MM.1S (cell line): ENCODE measurements at regions not wholly inside any gene's neighbourhood (a gene's known extent, or its start where the extent isn't known, plus 50 kb on each side); places are given as distances from the start of the nearest gene placed in this dataset.

ENCODE experiments used
- DNase-seq: peaks from one replicate; pipeline ENCODE4 v3.0.0-alpha.2; 2015
- H2AFZ ChIP-seq: fragments of 300-600 bp; sonication (generic); 2 replicates; pipeline ENCODE4 v1.6.0; 2016; ENCODE audit warnings: antibody characterized with exemption, low read length
- H3F3A ChIP-seq: fragments of 300-600 bp; sonication (generic); 2 replicates; pipeline ENCODE4 v1.6.1; 2016; ENCODE audit warnings: mild to moderate bottlenecking, antibody characterized with exemption, low read length, moderate library complexity, mixed read lengths; ENCODE audit not compliant: insufficient read depth
- H3K27ac ChIP-seq: fragments of 300-600 bp; sonication (generic); 2 replicates; pipeline ENCODE4 v1.5.1; 2016; ENCODE audit warnings: mild to moderate bottlenecking, low read length
- H3K27me3 ChIP-seq: fragments of 300-600 bp; sonication (generic); replicated peaks from 2 replicates; pipeline ENCODE4 v1.6.0; 2016; ENCODE audit warnings: low read length; ENCODE audit not compliant: insufficient read depth
- H3K36me3 ChIP-seq: fragments of 300-600 bp; sonication (generic); replicated peaks from 2 replicates; pipeline ENCODE4 v1.6.1; 2016; ENCODE audit warnings: mild to moderate bottlenecking, low read length, mixed read lengths; ENCODE audit not compliant: insufficient read depth
- H3K4me1 ChIP-seq: fragments of 300-600 bp; sonication (generic); 2 replicates; pipeline ENCODE4 v1.6.1; 2016; ENCODE audit warnings: low read length, mixed read lengths
- H3K4me2 ChIP-seq: fragments of 300-600 bp; sonication (generic); 2 replicates; pipeline ENCODE4 v1.6.0; 2016; ENCODE audit warnings: low read depth, low read length
- H3K4me3 ChIP-seq: fragments of 300-600 bp; sonication (generic); 2 replicates; pipeline ENCODE4 v1.5.1; 2016; ENCODE audit warnings: low read length, mixed read lengths
- H3K79me2 ChIP-seq: fragments of 300-600 bp; sonication (generic); 2 replicates; pipeline ENCODE4 v1.6.1; 2016; ENCODE audit warnings: mixed run types, low read length, mixed read lengths
- H3K9ac ChIP-seq: fragments of 300-600 bp; sonication (generic); 2 replicates; pipeline ENCODE4 v1.6.1; 2016; ENCODE audit warnings: low read length, mixed read lengths
- H3K9me2 ChIP-seq: fragments of 300-600 bp; sonication (generic); replicated peaks from 2 replicates; pipeline ENCODE4 v1.6.1; 2016; ENCODE audit warnings: mild to moderate bottlenecking, low read length, mixed read lengths; ENCODE audit not compliant: insufficient read depth
- H3K9me3 ChIP-seq: fragments of 300-600 bp; sonication (generic); replicated peaks from 2 replicates; pipeline ENCODE4 v1.6.1; 2016; ENCODE audit warnings: mild to moderate bottlenecking, low read length, mixed read lengths; ENCODE audit not compliant: insufficient read depth
- H4K20me1 ChIP-seq: fragments of 300-600 bp; sonication (generic); 2 replicates; pipeline ENCODE4 v1.6.1; 2016; ENCODE audit warnings: mild to moderate bottlenecking, low read length, moderate library complexity, mixed read lengths; ENCODE audit not compliant: insufficient read depth
- CTCF ChIP-seq: fragments of 300-600 bp; sonication (generic); IDR thresholded peaks from 2 replicates; pipeline ENCODE4 v1.5.1; 2016; ENCODE audit warnings: antibody characterized with exemption, low read length, mixed read lengths
- EZH2 ChIP-seq: fragments of 300-600 bp; sonication (generic); optimal IDR thresholded peaks from 2 replicates; pipeline ENCODE3; 2017; ENCODE audit warnings: low read depth, mild to moderate bottlenecking, antibody characterized with exemption, low read length, mixed read lengths
- EZH2phosphoT487 ChIP-seq: fragments of 300-600 bp; sonication (generic); IDR thresholded peaks from 2 replicates; pipeline ENCODE4 v1.6.1; 2018; ENCODE audit warnings: antibody characterized with exemption, low read length

GRCh38 chr21:16075649-16076282 is 346.0 kb downstream of the USP25 start:
- H4K20me1 ChIP-seq: no peaks in the 10 kb centered on the region
- no peak overlapping the region for H3K4me2 ChIP-seq
- H3K79me2 ChIP-seq: no peaks in the 10 kb centered on the region
- no peaks in the 10 kb centered on the region for H3K36me3 ChIP-seq
- no peaks in the 10 kb centered on the region for H3K4me1 ChIP-seq
- no peak overlapping the region for H3K9ac ChIP-seq
- no peaks in the 10 kb centered on the region for H3K27me3 ChIP-seq
- no peaks in the 10 kb centered on the region for H3K9me3 ChIP-seq
- no peak overlapping the region for H3K4me3 ChIP-seq
- no peak overlapping the region for H3K27ac ChIP-seq
- no peaks in the 10 kb centered on the region for H3F3A ChIP-seq
- H3K9me2 ChIP-seq: no peaks in the 10 kb centered on the region
- TF ChIP-seq EZH2phosphoT487 (no peak), EZH2 (no peak)
- DNase-seq: no peak
- no peak overlapping the region for H2AFZ ChIP-seq

GRCh38 chr21:16076465-16076864 is 346.7 kb downstream of the USP25 start:
- no peaks in the 10 kb centered on the region for H3K27me3 ChIP-seq

GRCh38 chr21:16078382-16078781 is 348.6 kb downstream of the USP25 start:
- H3F3A ChIP-seq: no peaks in the 10 kb centered on the region
- no peaks in the 10 kb centered on the region for H3K27me3 ChIP-seq
- no peak overlapping the region for H2AFZ ChIP-seq
- TF ChIP-seq EZH2phosphoT487: no peak
- TF ChIP-seq CTCF: no peak
- TF ChIP-seq EZH2: no peak
- H3K9ac ChIP-seq: no peak overlapping the region
- no peaks in the 10 kb centered on the region for H3K36me3 ChIP-seq
- H3K9me3 ChIP-seq: no peaks in the 10 kb centered on the region
- no peaks in the 10 kb centered on the region for H3K4me1 ChIP-seq
- H3K27ac ChIP-seq: no peak overlapping the region
- no peak overlapping the region for H3K4me2 ChIP-seq
- no peaks in the 10 kb centered on the region for H3K79me2 ChIP-seq
- H3K9me2 ChIP-seq: no peaks in the 10 kb centered on the region
- no peaks in the 10 kb centered on the region for H4K20me1 ChIP-seq
- DNase-seq: no peak
- no peak overlapping the region for H3K4me3 ChIP-seq

More at GRCh38 chr21:16076465-16076864, 346.7 kb downstream of the USP25 start:
- no peak overlapping the region for H3K27ac ChIP-seq
- no peaks in the 10 kb centered on the region for H3K79me2 ChIP-seq
- no peak for DNase-seq
- no peaks in the 10 kb centered on the region for H3K36me3 ChIP-seq
- H3K4me3 ChIP-seq: no peak overlapping the region
- H3K9me2 ChIP-seq: no peaks in the 10 kb centered on the region
- no peaks in the 10 kb centered on the region for H4K20me1 ChIP-seq
- no peak overlapping the region for H3K9ac ChIP-seq
- no peaks in the 10 kb centered on the region for H3F3A ChIP-seq
- no peaks in the 10 kb centered on the region for H3K9me3 ChIP-seq
- no peak overlapping the region for H2AFZ ChIP-seq
- no peak overlapping the region for H3K4me2 ChIP-seq
- no peak for TF ChIP-seq EZH2phosphoT487
- no peak for TF ChIP-seq EZH2
- TF ChIP-seq CTCF: no peak
- H3K4me1 ChIP-seq: no peaks in the 10 kb centered on the region

- H3K79me2 ChIP-seq: no peaks in the 10 kb centered on the region
- no peak for DNase-seq
- TF ChIP-seq CTCF: no peak
- H3K9me2 ChIP-seq: no peaks in the 10 kb centered on the region
- H3K9ac ChIP-seq: no peak overlapping the region
- H3K4me2 ChIP-seq: no peak overlapping the region
- H3K4me1 ChIP-seq: no peaks in the 10 kb centered on the region
- no peaks in the 10 kb centered on the region for H3K9me3 ChIP-seq
- no peaks in the 10 kb centered on the region for H4K20me1 ChIP-seq
- no peak overlapping the region for H3K27ac ChIP-seq
- no peak overlapping the region for H2AFZ ChIP-seq
- H3K4me3 ChIP-seq: no peak overlapping the region
- H3K36me3 ChIP-seq: no peaks in the 10 kb centered on the region
- H3K27me3 ChIP-seq: no peaks in the 10 kb centered on the region
- H3F3A ChIP-seq: no peaks in the 10 kb centered on the region
Observed at GRCh38 chr21:16079830-16080229, 350.0 kb downstream of the USP25 start.
